ENCODE measurements at regions not wholly inside any gene's neighbourhood (a gene's known extent, or its start where the extent isn't known, plus 50 kb on each side); places are given as distances from the start of the nearest gene placed in this dataset.
"Not testable (repeated sequence)": the region's sequence is repeated elsewhere in the genome, so short reads cannot be mapped to it uniquely, and the experiment has no call there.

DNA sequence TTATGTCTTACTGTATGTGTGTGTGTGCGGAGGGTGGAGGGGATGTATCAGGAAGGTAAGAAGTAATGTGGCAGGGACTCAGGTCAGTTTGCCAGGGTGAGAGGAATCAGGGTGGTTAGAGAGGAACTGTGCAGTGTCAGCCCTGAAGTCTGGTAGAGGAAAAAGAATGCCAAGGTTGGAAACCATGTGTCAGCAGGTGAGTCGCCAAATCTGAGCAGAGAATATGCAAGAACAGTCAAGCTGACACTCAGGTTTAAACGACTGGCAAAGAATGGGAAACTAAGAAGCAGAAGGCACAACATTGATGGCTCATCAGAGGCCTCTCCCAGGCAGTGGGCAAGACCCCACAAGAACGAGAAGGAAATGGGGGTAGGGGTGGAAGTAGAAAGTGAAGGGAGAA is 107.5 kb upstream of the TBX18 start:
- no peak for DNase-seq (ENCODE audit: low spot score)

DNA sequence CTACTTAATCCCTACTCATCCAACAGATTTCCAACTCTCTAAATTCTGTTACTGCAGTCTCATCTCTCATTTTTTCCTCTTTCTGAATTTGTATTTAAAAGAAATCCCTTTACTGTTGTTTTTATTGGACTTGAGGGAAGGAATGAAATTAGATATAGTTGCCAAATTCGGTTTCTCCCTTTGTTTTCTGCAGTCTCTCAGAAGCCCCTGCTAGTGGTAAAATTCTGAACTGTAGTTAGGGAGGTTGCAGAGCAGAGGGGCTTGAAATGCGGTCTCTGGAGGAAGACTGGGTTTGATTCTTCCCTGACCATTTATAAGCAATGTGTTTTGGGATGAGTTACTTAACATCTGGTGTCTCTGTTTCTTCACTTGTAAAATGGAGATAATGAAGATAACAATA is 106.3 kb upstream of the TBX18 start:
- no peak for DNase-seq (ENCODE audit: low spot score)

DNA sequence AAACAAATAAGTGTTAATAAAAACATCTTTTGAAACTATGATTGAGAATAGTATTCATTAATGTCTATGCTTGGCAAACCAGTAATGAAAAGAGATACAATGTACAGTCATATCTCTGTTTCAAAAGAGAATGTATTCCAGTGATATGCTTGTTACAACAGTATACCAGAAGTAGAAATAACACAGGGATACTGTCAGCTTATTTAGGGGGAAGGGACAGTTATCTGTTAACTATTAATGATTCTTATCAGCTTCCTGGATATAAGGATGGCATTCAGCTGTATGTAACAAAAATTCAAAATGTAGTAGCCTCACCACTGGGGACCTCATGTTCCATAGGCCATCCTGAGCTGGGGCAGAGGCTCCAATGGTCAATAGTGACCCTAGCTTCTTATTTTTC is 103.8 kb upstream of the TBX18 start:
- DNase-seq (ENCODE audit: low spot score), result no peak

DNA sequence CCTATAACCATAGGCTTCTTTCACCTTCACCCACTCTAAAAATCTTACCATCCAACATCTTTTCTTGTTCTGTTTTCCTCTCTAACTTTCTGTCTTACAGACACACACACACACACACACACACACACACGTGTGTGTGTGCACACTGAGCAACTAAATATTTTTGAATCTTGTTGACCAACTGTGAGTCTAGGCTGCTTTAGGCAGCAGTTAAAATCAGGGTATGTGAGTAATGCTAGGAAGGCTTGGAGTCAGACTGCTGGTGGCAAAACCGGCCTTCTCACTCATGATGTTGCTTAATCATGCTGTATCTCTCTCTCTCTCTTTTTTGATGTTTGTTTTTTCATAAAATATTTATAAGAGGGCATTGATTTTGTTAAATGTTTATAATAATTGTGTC is 103.1 kb upstream of the TBX18 start:
- DNase-seq (ENCODE audit: low spot score), result no peak

DNA sequence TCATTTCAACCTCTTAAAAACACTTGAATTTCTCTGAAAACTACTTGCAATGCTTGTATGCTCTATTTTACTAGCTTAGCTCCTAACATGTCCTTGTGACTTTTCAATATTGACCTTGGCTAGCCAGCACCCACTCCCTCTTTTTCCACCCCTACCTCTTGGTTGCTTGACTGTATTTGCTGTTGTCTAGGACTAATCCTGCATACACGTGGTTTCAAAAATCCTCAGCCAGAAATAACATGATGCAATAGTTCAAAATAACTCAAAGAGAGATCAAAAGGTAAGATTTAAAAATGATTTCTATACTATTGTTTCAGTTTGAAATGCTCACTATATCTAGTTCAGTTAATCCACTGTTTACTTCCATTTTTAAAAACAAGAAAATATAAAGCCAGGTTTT is 102.3 kb upstream of the TBX18 start:
- no peak for DNase-seq (ENCODE audit: low spot score)

DNA sequence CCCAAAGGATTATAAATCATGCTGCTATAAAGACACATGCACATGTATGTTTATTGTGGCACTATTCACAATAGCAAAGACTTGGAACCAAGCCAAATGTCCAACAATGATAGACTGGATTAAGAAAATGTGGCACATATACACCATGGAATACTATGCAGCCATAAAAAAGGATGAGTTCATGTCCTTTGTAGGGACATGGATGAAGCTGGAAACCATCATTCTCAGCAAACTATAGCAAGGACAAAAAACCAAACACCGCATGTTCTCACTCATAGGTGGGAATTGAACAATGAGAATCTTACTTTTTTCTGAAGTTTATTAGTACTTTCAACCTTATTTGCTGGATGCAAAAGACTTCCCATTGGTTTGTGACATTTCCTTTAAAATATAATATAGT is 101.0 kb upstream of the TBX18 start:
- DNase-seq (ENCODE audit: low spot score), result not testable (repeated sequence)

DNA sequence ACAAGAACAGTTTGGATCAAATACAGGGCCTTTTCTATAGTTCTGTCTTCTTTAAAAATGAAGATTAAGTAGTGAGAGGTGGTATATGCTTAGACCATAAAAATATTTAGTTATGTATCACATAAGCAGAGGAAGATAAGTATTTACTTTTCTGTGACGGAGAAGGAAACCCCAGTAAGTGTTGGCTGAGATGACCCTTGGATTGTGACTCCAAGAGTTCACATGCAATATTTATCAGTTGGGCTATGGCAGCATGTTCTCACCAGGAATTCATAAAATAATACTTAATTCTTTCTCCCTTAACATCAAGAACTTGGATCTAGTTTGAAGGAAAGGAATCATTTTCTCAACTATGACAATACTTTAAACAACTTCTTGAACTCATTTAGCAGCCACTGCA is 98.4 kb upstream of the TBX18 start:
- DNase-seq (ENCODE audit: low spot score), result no peak

DNA sequence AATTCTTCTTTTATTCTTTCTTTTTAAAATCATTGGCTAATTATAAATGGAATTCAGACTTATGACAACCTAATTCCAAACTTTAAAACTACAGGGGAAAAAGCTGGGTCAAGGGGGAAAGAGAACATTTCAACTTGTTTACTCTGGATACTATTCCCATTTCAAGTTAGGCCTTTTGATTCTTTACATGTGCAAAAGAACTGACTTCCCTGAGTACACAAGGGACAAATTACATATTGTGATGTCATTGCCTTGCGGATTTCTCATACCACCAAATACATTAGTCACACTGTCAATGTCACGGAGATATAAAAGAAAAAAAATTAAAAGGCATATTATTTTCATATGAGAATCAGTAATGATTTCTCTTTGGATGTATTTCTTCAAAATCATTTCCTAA is 96.5 kb upstream of the TBX18 start:
- DNase-seq (ENCODE audit: low spot score), result no peak

DNA sequence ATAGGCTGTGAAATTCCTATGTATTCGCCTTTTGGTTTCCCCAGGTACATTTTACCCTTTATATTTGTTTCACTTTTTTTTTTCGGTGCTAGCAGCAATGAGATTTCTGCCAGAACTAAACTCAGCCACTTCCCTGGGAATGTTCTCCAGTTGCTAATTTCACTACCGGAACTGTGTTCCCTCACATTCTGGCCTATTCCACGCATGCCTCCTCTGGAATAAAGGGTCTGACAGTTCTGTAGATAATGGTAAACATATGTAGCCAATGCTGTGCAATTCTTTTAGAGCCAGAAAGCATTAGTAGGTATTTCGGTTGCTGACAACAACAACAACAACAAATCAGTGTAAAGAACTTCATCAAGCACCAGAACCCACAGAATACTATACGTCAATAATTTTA is 96.1 kb upstream of the TBX18 start:
- DNase-seq (ENCODE audit: low spot score), result no peak

DNA sequence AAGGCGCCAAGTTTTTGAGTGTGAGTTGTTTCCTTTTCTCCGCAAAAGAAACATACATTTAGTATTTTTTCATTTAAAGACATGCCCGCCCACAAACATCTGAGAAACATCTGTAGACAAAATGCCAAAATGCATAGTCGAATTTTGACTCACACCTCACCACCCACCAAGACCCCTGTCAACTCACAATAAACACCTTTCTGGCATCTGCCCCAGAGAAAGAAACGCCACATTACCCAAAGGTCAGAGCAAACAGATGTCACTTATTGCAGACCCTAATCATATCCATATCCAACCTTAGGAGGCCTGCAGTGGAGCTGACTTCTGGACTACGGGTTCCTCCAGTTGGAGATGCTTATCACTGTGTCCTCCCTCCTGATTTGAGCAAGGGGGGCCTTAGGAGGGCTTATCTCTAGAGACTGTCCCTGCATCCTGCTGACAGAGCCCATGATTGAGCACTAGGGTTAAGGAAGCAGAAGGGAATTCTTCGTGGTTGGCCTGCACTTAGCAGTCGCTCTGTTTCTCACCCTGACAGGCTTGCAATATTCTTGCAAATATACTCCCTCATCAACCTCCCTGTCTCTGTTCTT is 90.5 kb upstream of the TBX18 start:
- no peak for DNase-seq (ENCODE audit: low spot score)

DNA sequence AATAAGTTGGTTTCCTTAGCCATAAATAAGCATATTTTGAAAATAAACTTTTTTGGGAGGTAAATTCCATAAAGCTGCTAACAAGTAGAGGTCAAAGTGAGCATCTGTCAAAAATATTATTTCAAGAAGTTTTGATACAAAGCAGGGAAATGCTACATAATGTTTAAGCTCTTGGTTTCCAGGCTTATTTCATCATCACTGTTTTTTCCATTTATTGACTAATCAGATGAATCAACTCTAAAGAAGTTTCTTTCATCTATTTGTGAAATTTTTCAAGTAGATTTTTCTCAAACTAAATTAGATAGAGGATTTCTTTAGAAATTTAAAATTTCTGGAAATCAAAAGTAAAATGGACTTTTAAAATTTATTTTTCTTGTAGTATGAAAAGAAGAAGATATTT is 89.5 kb upstream of the TBX18 start:
- DNase-seq (ENCODE audit: low spot score), result no peak

DNA sequence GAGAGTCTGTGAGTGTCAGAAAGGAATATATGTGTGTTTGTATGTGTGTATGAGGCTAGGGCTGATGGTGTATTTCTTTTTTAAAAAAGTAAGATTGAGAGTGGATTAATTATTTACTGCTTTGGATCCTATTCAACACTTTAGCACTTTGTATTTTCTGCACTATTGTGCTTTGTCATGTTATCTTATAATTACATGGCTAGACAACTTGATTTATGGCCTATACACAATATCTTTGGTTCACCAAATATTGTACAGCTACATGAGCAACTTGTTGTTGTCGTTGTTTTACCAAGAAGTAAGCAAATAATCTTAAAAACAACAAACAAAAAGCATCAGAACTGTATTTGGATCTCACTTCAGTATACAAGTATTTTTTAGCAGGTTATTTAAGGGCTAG is 84.6 kb upstream of the TBX18 start:
- DNase-seq (ENCODE audit: low spot score), result no peak

DNA sequence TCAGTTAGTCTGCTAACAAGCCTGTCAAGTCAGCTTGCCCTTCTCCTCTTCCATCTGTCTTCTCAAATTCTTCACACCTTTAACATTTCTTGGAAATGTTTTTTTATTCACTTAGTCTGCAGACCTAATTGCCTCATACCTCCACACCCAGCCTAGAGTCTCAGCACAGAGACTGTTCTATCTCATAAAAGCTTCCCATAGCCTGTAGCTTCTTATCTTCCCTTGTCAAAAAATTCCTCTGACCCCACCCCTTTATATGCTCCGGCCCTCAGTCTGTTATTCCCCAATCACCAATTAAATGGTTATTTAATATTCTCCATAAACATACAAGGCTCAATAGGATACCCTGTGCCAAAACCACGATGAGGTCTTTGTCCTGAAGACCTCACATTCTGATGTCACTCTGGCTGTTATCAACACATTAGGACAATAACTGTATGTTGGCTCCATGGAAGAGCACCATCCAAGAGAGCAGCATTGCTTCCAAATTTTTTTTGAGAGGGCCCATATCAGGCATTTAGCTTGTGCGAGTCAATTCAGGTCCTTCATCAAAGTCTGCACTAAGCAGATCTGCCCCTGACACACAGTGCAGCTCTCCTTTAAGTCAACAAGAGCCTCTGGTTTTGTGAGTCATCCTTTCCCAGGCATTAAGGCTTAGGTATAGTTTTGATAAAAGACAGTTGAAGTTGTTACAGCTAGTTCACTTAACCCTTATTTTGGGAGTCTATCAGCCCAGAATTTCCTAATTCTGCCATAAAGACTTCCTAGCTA is 83.2 kb upstream of the TBX18 start:
- DNase-seq (ENCODE audit: low spot score), result no peak

DNA sequence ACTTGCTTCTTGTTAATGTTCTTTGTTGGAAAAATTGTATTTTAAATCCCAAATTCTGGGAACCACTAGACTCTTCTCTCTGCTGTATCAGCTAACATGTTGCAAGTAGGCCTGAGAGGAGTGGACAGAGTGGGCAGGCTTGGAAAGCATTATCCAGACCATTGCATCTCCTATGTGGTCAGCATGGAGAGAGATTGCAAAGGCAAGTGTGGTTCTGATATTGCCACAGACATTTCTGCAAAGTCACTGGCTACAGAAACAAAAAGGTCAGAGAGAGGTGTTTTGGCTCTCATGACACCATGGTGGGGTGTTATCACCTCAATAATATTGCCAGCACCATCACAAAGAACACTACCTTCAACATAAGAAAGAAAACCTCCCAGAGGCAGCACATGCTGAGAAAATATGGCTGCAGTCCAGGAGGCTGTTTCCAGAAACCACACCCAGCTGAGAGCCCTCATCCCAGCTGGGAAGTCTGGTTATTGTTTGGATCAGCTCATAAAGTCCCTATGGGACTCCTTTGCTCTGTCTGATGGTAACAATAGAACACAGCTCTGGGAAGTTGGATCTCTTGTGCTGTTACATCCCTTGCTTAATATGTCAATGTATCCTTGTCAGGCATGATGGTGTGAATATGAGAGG is 78.2 kb upstream of the TBX18 start:
- DNase-seq (ENCODE audit: low spot score), result no peak

DNA sequence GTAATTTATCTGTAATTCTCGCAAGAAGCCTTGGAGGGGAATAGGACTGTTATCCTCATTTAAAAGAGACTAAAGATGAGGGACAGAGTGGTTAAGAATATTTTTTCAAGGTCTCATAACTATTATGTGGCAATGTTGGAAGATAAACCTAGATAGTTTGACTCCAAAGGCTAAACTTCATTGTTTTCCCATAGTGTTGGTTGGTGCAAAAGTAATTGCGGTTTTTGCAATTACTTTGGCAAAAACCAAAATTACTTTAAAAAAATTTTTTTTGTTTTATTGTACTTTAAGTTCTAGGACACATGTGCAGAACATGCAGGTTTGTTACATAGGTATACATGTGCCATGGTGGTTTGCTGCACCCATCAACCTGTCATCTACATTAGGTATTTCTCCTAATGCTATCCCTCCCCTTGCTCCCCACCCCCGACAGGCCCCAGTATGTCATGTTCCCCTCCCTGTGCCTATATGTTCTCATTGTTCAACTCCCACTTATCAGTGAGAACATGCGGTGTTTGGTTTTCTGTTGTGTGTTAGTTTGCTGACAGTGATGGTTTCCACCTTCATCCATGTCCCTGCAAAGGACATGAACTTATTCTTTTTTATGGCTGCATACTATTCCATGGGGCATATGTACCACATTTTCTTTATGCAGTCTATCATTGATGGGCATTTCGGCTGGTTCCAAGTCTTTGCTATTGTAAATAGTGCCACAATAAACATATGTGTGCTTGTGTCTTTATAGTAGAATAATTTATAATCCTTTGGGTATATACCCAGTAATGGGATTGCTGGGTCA is 72.9 kb upstream of the TBX18 start:
- DNase-seq (ENCODE audit: low spot score), result not testable (repeated sequence)

DNA sequence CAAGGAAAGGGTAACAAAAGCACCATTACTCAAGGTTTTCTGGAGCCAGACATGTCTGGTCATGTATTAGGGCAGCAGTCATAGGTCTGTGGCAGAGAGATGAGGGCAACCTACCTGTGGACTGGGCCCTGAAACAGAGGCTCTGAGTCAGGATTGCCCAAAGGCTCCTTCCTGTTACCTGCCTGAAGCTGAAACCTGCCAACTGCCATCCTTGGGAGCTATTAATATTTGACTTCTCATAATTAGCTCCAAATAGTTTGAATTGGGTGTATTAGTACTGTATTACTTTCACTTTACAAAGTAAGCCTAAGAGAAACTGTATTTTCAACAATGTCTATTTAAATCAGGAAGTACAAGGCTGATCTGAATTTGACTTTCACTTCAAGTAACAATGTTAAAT is 72.0 kb upstream of the TBX18 start:
- no peak for DNase-seq (ENCODE audit: low spot score)

DNA sequence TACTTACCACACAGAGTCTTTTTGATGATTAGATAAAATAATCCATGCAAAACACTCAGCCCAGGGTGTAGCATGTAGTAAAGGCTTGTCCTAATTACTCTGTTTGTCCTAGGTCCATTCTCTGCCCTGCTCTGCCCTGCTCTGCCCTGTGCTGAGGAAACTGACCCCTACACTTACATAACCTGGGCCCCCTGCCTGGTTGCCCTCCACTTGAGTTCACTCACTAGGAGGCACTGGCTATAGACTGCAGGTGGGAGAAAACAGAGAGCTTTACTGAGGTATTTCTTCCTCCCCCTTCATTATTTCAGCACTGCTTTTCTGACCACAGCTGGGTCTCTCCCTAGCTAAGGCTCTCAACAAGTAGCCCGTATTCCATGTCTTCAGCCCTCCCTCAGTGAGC is 70.9 kb upstream of the TBX18 start:
- DNase-seq (ENCODE audit: low spot score), result no peak

DNA sequence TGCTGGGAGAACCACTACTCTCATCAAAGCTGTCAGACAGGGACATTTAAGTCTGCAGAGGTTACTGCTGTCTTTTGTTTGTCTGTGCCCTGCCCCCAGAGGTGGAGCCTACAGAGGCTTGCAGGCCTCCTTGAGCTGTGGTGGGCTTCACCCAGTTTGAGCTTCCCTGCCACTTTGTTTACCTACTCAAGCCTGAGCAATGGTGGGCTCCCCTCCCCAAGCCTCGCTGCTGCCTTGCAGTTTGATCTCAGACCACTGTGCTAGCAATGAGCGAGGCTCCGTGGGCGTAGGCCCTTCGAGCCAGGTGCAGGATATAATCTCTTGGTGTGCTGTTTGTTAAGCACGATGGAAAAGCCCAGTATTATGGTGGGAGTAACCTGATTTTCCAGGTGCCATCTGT is 67.5 kb upstream of the TBX18 start:
- DNase-seq (ENCODE audit: low spot score), result not testable (repeated sequence)

DNA sequence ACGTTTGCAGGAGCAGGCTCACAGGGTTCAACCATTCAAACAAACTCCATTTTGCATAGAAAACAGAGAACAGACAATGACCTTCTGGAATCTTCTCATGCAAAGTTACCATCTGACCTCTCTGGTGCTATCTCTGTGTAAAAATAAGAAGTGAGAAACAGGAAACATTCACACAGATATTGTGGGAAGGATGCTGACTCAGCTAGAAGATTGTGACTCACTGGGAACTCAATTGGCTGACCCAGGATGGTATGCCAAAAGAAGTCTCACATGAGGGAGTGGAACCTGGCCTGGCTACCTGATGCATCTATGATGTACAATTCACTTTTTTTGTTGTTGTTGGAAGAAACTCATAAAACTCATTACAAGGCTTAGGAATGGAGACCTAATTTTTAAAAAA is 61.1 kb upstream of the TBX18 start:
- no peak for DNase-seq (ENCODE audit: low spot score)

DNA sequence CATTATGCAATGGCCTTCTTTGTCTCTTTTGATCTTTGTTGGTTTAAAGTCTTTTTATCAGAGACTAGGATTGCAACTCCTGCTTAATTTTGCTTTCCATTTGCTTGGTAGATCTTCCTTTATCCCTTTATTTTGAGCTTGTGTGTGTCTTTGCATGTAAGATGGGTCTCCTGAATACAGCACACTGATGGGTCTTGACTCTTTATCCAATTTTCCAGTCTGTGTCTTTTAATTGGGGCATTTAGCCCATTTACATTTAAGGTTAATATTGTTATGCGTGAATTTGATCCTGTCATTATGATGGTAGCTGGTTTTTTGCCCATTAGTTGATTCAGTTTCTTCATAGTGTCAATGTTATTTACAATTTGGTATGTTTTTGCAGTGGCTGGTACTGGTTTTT is 56.9 kb upstream of the TBX18 start:
- not testable (repeated sequence) for DNase-seq (ENCODE audit: low spot score)

DNA sequence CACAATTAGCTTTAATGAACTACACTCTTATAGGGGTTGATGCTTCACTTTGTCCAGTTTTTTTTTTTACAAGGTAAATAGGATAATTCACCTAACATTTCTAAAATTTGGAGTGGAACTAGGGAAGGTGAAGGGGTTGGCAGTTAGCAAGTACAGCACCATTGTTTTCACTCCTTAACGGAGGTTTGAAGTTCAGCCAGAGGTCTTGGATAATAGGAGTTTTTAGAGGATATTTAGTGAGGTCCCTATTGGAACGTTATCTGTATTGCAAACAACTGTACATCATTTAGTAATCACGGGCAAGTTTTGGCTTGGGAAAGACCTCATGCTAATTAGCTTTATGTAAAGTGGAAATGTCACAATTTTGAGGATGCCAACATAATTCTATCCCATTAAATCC is 52.3 kb upstream of the TBX18 start:
- DNase-seq (ENCODE audit: low spot score), result no peak

DNA sequence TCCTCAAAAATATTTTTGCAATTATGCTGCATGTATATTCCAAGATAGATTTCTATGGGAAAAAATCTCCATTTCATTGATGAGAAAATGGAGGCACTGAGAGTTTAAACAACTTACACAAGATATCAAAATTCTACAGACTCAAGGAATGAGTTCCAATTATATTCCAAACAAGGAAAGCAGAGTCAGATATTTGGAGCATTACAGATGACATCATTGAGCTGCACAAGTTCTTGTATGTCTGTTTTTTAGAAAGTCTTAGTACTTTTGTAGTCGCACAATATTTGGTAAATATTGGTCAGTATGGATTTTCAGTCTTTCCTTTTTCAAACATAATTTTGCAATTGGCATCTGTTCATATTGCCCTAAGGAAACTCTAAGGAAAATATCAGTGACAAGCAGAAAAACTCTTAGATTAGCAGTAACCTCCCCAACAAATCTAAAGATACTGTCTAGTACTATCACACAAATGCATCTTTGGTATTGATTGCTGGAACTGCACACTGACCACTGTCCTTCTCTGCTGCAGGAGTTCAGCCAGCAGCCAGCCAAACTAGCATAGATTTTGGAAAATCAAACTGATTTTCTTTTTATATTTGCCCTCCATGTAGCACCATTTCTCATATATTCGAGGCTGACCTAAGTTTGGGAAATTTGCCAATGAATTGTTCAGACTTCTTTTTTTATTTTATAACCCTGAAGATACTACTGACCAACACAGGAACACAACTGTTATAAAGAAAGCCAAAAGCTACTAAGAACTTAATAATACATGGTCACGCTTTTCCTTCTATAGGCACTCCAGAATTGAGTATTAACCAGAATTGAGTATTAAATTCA is 51.7 kb upstream of the TBX18 start:
- no peak for DNase-seq (ENCODE audit: low spot score)
